Breast epithelium (tissue), 4 donors: ENCODE measurements at regions not wholly inside any gene's neighbourhood (a gene's known extent, or its start where the extent isn't known, plus 50 kb on each side); places are given as distances from the start of the nearest gene placed in this dataset.

ENCODE experiments used
- DNase-seq, 2 donors: peaks; one replicate each; pipeline ENCODE4 v3.0.0-alpha.2; 2019; ENCODE audit warnings: low spot score in 2 of 2
- H3K27ac ChIP-seq, 2 donors: fragments of 200-600 bp; sonication (generic) in 1 of 2; one replicate each; pipeline ENCODE4 v1.5.1; 2016 to 2019; ENCODE audit warnings: mild to moderate bottlenecking in 1 of 2
- H3K27me3 ChIP-seq, 2 donors: fragments of 200-600 bp; sonication (generic) in 1 of 2; one replicate each; pipeline versions ENCODE4 v1.5.1 to v1.6.0; 2017 to 2019; ENCODE audit warnings: control low read depth in 1 of 2, mild to moderate bottlenecking in 1 of 2
- H3K36me3 ChIP-seq: fragments of 200-600 bp; one replicate; pipeline ENCODE4 v1.5.1; 2019
- H3K4me1 ChIP-seq, 2 donors: fragments of 200-600 bp; sonication (generic); one replicate each; pipeline ENCODE4 v1.5.1; 2016 to 2019; ENCODE audit warnings: control low read depth in 1 of 2
- H3K4me3 ChIP-seq, 3 donors: fragments of 200-600 bp; sonication (generic); 1 replicate in 2 of 3; 2 replicates in 1 of 3; pipeline ENCODE4 v1.5.1; 2016 to 2019; ENCODE audit warnings: mild to moderate bottlenecking in 3 of 3, moderate library complexity in 2 of 3
- H3K9me3 ChIP-seq, 2 donors: fragments of 200-600 bp; sonication (generic) in 1 of 2; one replicate each; pipeline ENCODE4 v1.5.1; 2016 to 2019; ENCODE audit warnings: control low read depth in 1 of 2
- CTCF ChIP-seq, 3 donors: fragments of 450-650 bp; IDR thresholded peaks; one replicate each; pipeline ENCODE4 v1.5.1; 2016 to 2017; ENCODE audit warnings: antibody characterized with exemption in 3 of 3, mild to moderate bottlenecking in 3 of 3, moderate library complexity in 3 of 3
- POLR2A ChIP-seq: fragments of 450-650 bp; IDR thresholded peaks from one replicate; pipeline ENCODE4 v1.6.1; 2016; ENCODE audit warnings: antibody characterized with exemption, mild to moderate bottlenecking, moderate library complexity
- POLR2AphosphoS5 ChIP-seq, 3 donors: sonication (generic); formaldehyde crosslinking; IDR thresholded peaks; one replicate each; pipeline ENCODE4 v1.6.1; 2017; ENCODE audit warnings: antibody characterized with exemption in 3 of 3
- intact Hi-C: fragments of 100-400 bp; cut with DNase I; formaldehyde crosslinking; loops from one replicate; pipeline ENCODE4 v1.15.1; 2023; ENCODE audit warnings: low total_unique reads

GRCh38 chr20:39549733-39550132, 587.6 kb downstream of the DHX35 start:
- Histone ChIP-seq H3K4me3 (no peak overlapping the region), H3K36me3 (no peaks in the 10 kb centered on the region), H3K4me1 (no peaks in the 10 kb centered on the region), H3K27me3 (no peaks in the 10 kb centered on the region), H3K9me3 (no peaks in the 10 kb centered on the region), H3K27ac (no peak overlapping the region)
- intact Hi-C loops = no loop called here
- no peak for DNase-seq
- TF ChIP-seq POLR2A = no peak

- DNase-seq = no peak
- TF ChIP-seq CTCF (IDR thresholded peaks at IDR 0.05) = no peak
- TF ChIP-seq POLR2A = no peak
- no peak for TF ChIP-seq POLR2AphosphoS5 (IDR thresholded peaks at IDR 0.05)
- no peaks in the 10 kb centered on the region for H3K9me3 ChIP-seq
- no peaks in the 10 kb centered on the region for H3K36me3 ChIP-seq
- no peaks in the 10 kb centered on the region for H3K4me1 ChIP-seq
- H3K4me3 ChIP-seq = no peak overlapping the region
- H3K27me3 ChIP-seq = no peaks in the 10 kb centered on the region
- intact Hi-C loops = no loop called here
- H3K27ac ChIP-seq = no peak overlapping the region
Observed at GRCh38 chr20:39547546-39548408, 585.6 kb downstream of the DHX35 start.

GRCh38 chr20:39541136-39541803, 579.1 kb downstream of the DHX35 start:
- H3K4me3 ChIP-seq = no peak overlapping the region
- H3K27me3 ChIP-seq = no peaks in the 10 kb centered on the region
- H3K27ac ChIP-seq = no peak overlapping the region
- no peaks in the 10 kb centered on the region for H3K36me3 ChIP-seq
- TF ChIP-seq CTCF (IDR thresholded peaks at IDR 0.05) (no peak), POLR2A (no peak), POLR2AphosphoS5 (IDR thresholded peaks at IDR 0.05) (no peak)
- intact Hi-C loops = no loop called here
- no peaks in the 10 kb centered on the region for H3K4me1 ChIP-seq
- no peak for DNase-seq
- no peaks in the 10 kb centered on the region for H3K9me3 ChIP-seq

DNA sequence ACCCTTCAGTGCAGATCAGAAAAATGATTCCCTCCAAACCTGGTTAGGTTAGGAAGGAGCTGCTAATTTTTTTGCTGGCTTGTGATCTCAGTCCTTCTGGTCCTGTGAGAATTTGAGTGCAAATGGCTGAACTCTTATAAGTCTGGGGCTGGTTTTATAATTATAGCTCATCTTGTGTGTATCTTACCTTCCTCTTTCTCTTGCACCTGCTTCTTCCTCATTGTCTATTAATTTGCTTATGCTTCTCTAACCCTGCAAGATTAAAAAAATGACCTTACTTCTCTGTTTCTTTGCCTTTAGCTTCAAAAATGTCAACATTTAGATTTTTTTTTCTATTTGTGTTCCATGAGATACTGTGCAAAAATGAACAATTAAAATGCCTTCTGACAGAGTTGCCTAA, 576.2 kb downstream of the DHX35 start:
- Histone ChIP-seq H3K4me1 (no peaks in the 10 kb centered on the region), H3K27me3 (no peaks in the 10 kb centered on the region), H3K4me3 (no peak overlapping the region), H3K36me3 (no peaks in the 10 kb centered on the region), H3K27ac (no peak overlapping the region), H3K9me3 (peaks cover 0 to 10% of the 10 kb centered on the region in 2 donors)
- intact Hi-C loops = no loop called here
- no peak for TF ChIP-seq POLR2AphosphoS5 (IDR thresholded peaks at IDR 0.05)
- TF ChIP-seq POLR2A = no peak
- TF ChIP-seq CTCF (IDR thresholded peaks at IDR 0.05) = no peak
- no peak for DNase-seq

DNA sequence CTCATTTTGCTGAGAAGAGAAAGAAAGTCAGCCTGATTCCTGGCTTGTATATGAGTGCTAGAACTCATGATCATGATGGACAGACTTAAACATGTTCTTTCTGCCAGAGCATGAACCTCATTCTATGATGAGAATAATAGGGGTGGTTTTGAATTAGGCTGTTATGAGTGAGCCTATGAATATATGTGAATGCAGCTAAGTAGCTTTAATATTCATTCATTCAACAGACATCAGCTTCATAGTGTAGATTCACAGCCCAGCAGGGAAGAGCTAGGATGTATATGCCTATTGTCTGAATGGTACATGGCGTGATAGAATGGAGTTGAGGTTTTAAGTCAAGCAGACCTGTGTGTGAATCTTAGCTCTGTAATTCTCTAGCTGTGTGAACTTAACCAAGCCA, 573.2 kb downstream of the DHX35 start:
- Histone ChIP-seq H3K27me3 (no peaks in the 10 kb centered on the region), H3K36me3 (no peaks in the 10 kb centered on the region), H3K4me3 (no peak overlapping the region), H3K27ac (no peak overlapping the region), H3K9me3 (peaks cover 0 to 10% of the 10 kb centered on the region in 2 donors), H3K4me1 (no peaks in the 10 kb centered on the region)
- TF ChIP-seq POLR2AphosphoS5 (IDR thresholded peaks at IDR 0.05) (no peak), POLR2A (no peak), CTCF (IDR thresholded peaks at IDR 0.05) (no peak)
- no peak for DNase-seq
- intact Hi-C loops = no loop called here
